BE2C (cell line): ENCODE measurements at regions not wholly inside any gene's neighbourhood (a gene's known extent, or its start where the extent isn't known, plus 50 kb on each side); places are given as distances from the start of the nearest gene placed in this dataset.
"Not testable (repeated sequence)": the region's sequence is repeated elsewhere in the genome, so short reads cannot be mapped to it uniquely, and the experiment has no call there.

Experiments used
- DNase-seq: peaks from one replicate; pipeline ENCODE4 v3.0.0-alpha.2; 2020
- H3K27me3 ChIP-seq: fragments of 250-450 bp; sonication (Bioruptor Pico); 2 replicates; pipeline ENCODE4 v1.5.1; 2020; ENCODE audit warnings: mild to moderate bottlenecking
- H3K36me3 ChIP-seq: fragments of 250-450 bp; sonication (Bioruptor Pico); 2 replicates; pipeline ENCODE4 v1.5.1; 2020; ENCODE audit warnings: mild to moderate bottlenecking
- H3K4me1 ChIP-seq: fragments of 250-450 bp; sonication (Bioruptor Pico); 2 replicates; pipeline ENCODE4 v1.5.1; 2020
- H3K4me3 ChIP-seq: 2 replicates; pipeline ENCODE4 v1.5.1; 2011; ENCODE audit warnings: low read depth, low read length
- H3K9me3 ChIP-seq: fragments of 250-450 bp; sonication (Bioruptor Pico); 2 replicates; pipeline ENCODE4 v1.5.1; 2020
- CTCF ChIP-seq: IDR thresholded peaks from 2 replicates; pipeline ENCODE4 v1.5.1; 2012; ENCODE audit warnings: mild to moderate bottlenecking, low read depth, low read length

- Histone ChIP-seq H3K4me1 (no peaks in the 10 kb centered on the region), H3K9me3 (no peaks in the 10 kb centered on the region), H3K4me3 (no peak overlapping the region), H3K36me3 (no peaks in the 10 kb centered on the region), H3K27me3 (no peaks in the 10 kb centered on the region)
- no peak for TF ChIP-seq CTCF
- DNase-seq, result no peak
Measured at GRCh38 chr16:65376601-65377000, 254.7 kb upstream of the CDH11 start.

GRCh38 chr16:65375651-65376050, 253.8 kb upstream of the CDH11 start:
- no peaks in the 10 kb centered on the region for H3K4me1 ChIP-seq
- no peaks in the 10 kb centered on the region for H3K27me3 ChIP-seq
- no peak for DNase-seq
- no peaks in the 10 kb centered on the region for H3K36me3 ChIP-seq
- no peaks in the 10 kb centered on the region for H3K9me3 ChIP-seq
- TF ChIP-seq CTCF, result no peak
- H3K4me3 ChIP-seq, result no peak overlapping the region

GRCh38 chr16:65373097-65373496, 251.2 kb upstream of the CDH11 start:
- no peak for DNase-seq
- no peak overlapping the region for H3K4me3 ChIP-seq

GRCh38 chr16:65372171-65372570, 250.3 kb upstream of the CDH11 start:
- DNase-seq, result no peak
- TF ChIP-seq CTCF, result no peak
- no peaks in the 10 kb centered on the region for H3K9me3 ChIP-seq
- no peak overlapping the region for H3K4me3 ChIP-seq
- H3K4me1 ChIP-seq, result no peaks in the 10 kb centered on the region
- H3K36me3 ChIP-seq, result no peaks in the 10 kb centered on the region
- H3K27me3 ChIP-seq, result no peaks in the 10 kb centered on the region

More at GRCh38 chr16:65373097-65373496, 251.2 kb upstream of the CDH11 start:
- Histone ChIP-seq H3K36me3 (no peaks in the 10 kb centered on the region), H3K9me3 (no peaks in the 10 kb centered on the region), H3K27me3 (no peaks in the 10 kb centered on the region), H3K4me1 (no peaks in the 10 kb centered on the region)
- no peak for TF ChIP-seq CTCF

- Histone ChIP-seq H3K9me3 (no peaks in the 10 kb centered on the region), H3K36me3 (no peaks in the 10 kb centered on the region), H3K4me1 (no peaks in the 10 kb centered on the region), H3K27me3 (no peaks in the 10 kb centered on the region), H3K4me3 (no peak overlapping the region)
- no peak for TF ChIP-seq CTCF
- DNase-seq, result no peak
Measured at GRCh38 chr16:65365732-65366715, 244.2 kb upstream of the CDH11 start.

- H3K36me3 ChIP-seq, H3K4me1 ChIP-seq, H3K9me3 ChIP-seq, DNase-seq, H3K27me3 ChIP-seq, H3K4me3 ChIP-seq: not testable (repeated sequence)
Measured at GRCh38 chr16:65356721-65357120, 234.9 kb upstream of the CDH11 start.
